Body of pancreas (tissue), 4 donors: ENCODE measurements at regions not wholly inside any gene's neighbourhood (a gene's known extent, or its start where the extent isn't known, plus 50 kb on each side); places are given as distances from the start of the nearest gene placed in this dataset.

Experiments
- ATAC-seq: fragments of 150-250 bp; one replicate; pipeline ENCODE4 v1.9.1; 2016
- DNase-seq, 4 donors: peaks; one replicate each; pipeline ENCODE4 v3.0.0-alpha.2; 2019
- H3K27ac ChIP-seq, 4 donors: fragments of 200-600 bp; sonication (generic); 1 replicate in 3 of 4; 2 replicates in 1 of 4; pipeline versions ENCODE4 v1.5.1 to v1.6.1; 2016 to 2019; ENCODE audit warnings: mild to moderate bottlenecking in 1 of 4, mixed read lengths in 1 of 4, moderate library complexity in 1 of 4
- H3K27me3 ChIP-seq, 2 donors: fragments of 200-600 bp; sonication (generic); one replicate each; pipeline ENCODE4 v1.6.0; 2016; ENCODE audit warnings: mild to moderate bottlenecking in 1 of 2
- H3K36me3 ChIP-seq, 2 donors: fragments of 200-600 bp; sonication (generic); replicated peaks in 1 of 2; 2 replicates each; pipeline ENCODE4 v1.5.1; 2016; ENCODE audit warnings: low read depth in 2 of 2; ENCODE audit not compliant: insufficient read depth in 1 of 2
- H3K4me1 ChIP-seq: fragments of 200-600 bp; sonication (generic); one replicate; pipeline ENCODE4 v1.6.0; 2016
- H3K4me3 ChIP-seq, 2 donors: fragments of 200-600 bp; sonication (generic); 1 replicate in 1 of 2; 2 replicates in 1 of 2; pipeline ENCODE4 v1.5.1; 2016 to 2019
- H3K9me3 ChIP-seq, 3 donors: fragments of 200-600 bp; sonication (generic); 1 replicate in 2 of 3; 2 replicates in 1 of 3; pipeline ENCODE4 v1.5.1; 2016
- POLR2A ChIP-seq, 3 donors: fragments of 450-650 bp; IDR thresholded peaks; one replicate each; pipeline ENCODE4 v1.6.1; 2016; ENCODE audit warnings: antibody characterized with exemption in 3 of 3, mild to moderate bottlenecking in 2 of 3
- WGBS, 2 donors: methylation state at CpG; one replicate each; pipeline ENCODE4 v1.1.5; 2017; 5-methylcytosine and 5-hydroxymethylcytosine counted together
- intact Hi-C: fragments of 100-400 bp; cut with DNase I; formaldehyde crosslinking; loops from one replicate; pipeline ENCODE4 v1.15.1; 2023
- TF ChIP-seq, protein P1 (sequence below), 7 experiments: fragments of 450-650 bp in 4 of 7; fragments of 200-600 bp in 3 of 7; sonication (generic) in 3 of 7; IDR thresholded peaks; one replicate each; pipeline ENCODE4 v1.5.1; 2016 to 2019; ENCODE audit warnings: antibody characterized with exemption in 7 of 7

DNA sequence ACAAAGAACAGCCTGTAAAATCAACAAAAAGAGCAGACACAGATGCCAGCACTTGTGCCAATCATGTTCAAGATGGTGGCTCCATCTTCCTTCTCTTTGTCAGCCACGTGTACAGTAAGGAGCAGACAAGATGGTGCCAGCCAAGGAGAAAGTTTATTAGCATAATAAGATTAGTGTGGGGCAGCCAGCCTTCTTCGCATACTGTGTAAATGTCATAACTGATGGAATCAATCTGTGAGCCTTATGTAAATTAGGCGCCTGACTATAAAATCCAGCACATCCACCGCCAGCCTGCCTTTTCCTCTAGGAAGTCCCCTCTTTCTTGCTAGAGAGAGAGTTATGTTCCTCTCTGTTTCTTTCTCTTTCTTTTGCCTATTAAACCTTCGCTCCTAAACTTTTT, 99.7 kb upstream of the RALGAPA2 start:
- no peak for DNase-seq
- H3K9me3 ChIP-seq, result no peaks in the 10 kb centered on the region
- no peaks in the 10 kb centered on the region for H3K27me3 ChIP-seq
- H3K4me1 ChIP-seq, result no peaks in the 10 kb centered on the region
- intact Hi-C loops, result no loop called here
- H3K27ac ChIP-seq, result no peak overlapping the region
- no peak overlapping the region for H3K4me3 ChIP-seq
- 64 to 70% methylated on average over 5 of the region's 5 CpGs for WGBS, 2 donors
- TF ChIP-seq POLR2A (IDR thresholded peaks at IDR 0.05), result no peak
- TF ChIP-seq, protein P1, sequence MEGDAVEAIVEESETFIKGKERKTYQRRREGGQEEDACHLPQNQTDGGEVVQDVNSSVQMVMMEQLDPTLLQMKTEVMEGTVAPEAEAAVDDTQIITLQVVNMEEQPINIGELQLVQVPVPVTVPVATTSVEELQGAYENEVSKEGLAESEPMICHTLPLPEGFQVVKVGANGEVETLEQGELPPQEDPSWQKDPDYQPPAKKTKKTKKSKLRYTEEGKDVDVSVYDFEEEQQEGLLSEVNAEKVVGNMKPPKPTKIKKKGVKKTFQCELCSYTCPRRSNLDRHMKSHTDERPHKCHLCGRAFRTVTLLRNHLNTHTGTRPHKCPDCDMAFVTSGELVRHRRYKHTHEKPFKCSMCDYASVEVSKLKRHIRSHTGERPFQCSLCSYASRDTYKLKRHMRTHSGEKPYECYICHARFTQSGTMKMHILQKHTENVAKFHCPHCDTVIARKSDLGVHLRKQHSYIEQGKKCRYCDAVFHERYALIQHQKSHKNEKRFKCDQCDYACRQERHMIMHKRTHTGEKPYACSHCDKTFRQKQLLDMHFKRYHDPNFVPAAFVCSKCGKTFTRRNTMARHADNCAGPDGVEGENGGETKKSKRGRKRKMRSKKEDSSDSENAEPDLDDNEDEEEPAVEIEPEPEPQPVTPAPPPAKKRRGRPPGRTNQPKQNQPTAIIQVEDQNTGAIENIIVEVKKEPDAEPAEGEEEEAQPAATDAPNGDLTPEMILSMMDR (IDR thresholded peaks at IDR 0.05), result no peak
- no peak for ATAC-seq
- H3K36me3 ChIP-seq, result no peaks in the 10 kb centered on the region

DNA sequence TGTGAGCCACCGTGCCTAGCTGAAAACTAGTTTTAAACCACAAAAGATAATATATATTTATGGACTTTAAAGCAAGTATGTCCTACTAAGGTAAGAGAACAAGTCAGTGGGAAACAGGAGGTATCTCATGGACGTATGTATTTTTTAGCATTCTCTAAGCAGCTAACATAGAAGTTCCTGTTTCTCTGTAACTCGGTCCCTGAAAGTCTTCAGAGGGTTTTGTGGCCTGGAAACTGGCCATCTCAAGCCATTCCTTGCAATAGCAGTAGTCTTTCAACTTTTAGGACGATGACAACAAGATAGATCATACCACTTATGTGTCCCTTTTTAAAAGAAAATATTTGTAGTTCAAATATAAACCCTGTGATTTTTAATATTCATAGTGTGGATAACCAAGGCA, 95.6 kb upstream of the RALGAPA2 start:
- H3K27ac ChIP-seq, result no peak overlapping the region
- intact Hi-C loops, result no loop called here
- no peaks in the 10 kb centered on the region for H3K27me3 ChIP-seq
- no peaks in the 10 kb centered on the region for H3K9me3 ChIP-seq
- TF ChIP-seq, protein P1 (IDR thresholded peaks at IDR 0.05), result no peak
- no peak for TF ChIP-seq POLR2A (IDR thresholded peaks at IDR 0.05)
- DNase-seq, result no peak
- H3K36me3 ChIP-seq, result no peaks in the 10 kb centered on the region
- no peaks in the 10 kb centered on the region for H3K4me1 ChIP-seq
- whole genome bisulfite sequencing, 2 donors, result 51 to 61% methylated on average over 4 of the region's 4 CpGs
- no peak overlapping the region for H3K4me3 ChIP-seq
- no peak for ATAC-seq

DNA sequence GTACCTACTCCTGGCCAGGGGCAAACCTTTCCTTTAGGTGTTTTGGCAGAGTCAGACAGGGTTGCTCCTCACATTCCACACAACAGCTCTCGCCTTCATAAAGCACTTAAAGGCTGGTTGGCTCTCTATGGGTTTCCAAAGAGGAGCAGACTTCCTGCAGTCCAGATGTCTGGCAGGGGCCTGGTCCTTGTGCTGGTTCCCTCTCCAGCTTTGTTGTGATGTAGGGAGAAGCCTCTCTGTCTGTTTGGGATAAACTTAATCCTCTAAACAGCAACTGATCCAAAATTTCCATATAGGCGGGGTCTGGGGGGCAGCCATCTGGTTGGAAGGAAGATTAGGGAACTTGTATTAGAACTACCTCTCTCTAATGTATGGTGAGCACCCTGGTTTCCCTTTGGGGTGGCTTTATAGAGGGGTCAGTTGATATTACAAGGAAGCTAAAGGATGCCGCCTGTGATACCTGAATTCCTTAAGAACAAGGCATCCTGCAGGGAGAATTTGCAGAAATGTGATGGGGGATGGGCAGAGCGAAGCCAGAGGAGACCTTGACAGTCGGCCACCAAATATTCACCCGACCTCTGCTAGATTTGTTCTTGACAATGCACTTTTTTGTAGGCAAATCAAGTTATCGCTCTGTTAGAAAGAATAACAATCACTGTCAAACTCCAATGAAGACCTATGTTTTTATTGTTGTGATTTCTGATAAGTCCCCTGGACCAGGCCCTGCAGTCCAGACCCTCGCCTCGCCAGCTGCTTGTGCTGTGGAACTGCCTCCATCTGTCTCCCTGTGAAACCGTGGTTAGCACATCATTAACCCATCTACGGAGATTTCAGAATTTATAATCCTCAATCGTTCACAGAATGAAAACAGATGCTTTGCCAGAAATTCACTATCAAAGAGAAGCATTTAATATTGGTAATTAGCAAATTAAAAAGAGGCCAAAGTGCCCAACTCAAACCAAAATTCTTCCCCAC, 94.0 kb upstream of the RALGAPA2 start:
- intact Hi-C loops, result no loop called here
- DNase-seq (no peak), ATAC-seq (no peak)
- Histone ChIP-seq H3K27me3 (no peaks in the 10 kb centered on the region), H3K4me1 (no peaks in the 10 kb centered on the region), H3K4me3 (no peak overlapping the region), H3K9me3 (no peaks in the 10 kb centered on the region), H3K36me3 (no peaks in the 10 kb centered on the region), H3K27ac (no peak overlapping the region)
- 61% methylated on average over 12 of the region's 12 CpGs for WGBS, 2 donors
- TF ChIP-seq, protein P1 (IDR thresholded peaks at IDR 0.05), result no peak
- TF ChIP-seq POLR2A (IDR thresholded peaks at IDR 0.05), result no peak

DNA sequence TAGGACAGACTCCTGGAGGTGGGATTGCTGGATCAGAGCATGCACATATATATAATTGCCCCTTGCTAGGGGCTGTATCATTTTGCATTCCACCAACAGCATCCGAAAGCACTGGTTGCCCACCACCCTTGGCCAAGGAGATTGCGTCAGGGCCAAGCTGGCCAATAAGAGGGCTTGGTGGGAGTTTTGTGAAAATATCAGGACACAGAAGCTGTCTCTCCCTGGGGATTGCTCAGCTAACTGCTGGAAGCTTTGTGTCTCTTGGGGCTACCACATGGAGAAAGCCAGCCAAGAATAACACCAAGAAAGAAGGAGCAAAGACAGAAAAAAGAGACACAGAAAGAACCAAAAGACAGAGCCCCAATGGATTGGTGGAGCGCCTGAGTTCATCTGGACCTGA, 90.6 kb upstream of the RALGAPA2 start:
- H3K36me3 ChIP-seq, result no peaks in the 10 kb centered on the region
- H3K27ac ChIP-seq, result no peak overlapping the region
- ATAC-seq, result no peak
- H3K4me1 ChIP-seq, result no peaks in the 10 kb centered on the region
- H3K9me3 ChIP-seq, result no peaks in the 10 kb centered on the region
- intact Hi-C loops, result no loop called here
- H3K4me3 ChIP-seq, result no peak overlapping the region
- TF ChIP-seq POLR2A (IDR thresholded peaks at IDR 0.05), result no peak
- TF ChIP-seq, protein P1 (IDR thresholded peaks at IDR 0.05), result no peak
- DNase-seq, result no peak
- H3K27me3 ChIP-seq, result no peaks in the 10 kb centered on the region
- 90 to 94% methylated on average over 3 of the region's 3 CpGs for WGBS, 2 donors

DNA sequence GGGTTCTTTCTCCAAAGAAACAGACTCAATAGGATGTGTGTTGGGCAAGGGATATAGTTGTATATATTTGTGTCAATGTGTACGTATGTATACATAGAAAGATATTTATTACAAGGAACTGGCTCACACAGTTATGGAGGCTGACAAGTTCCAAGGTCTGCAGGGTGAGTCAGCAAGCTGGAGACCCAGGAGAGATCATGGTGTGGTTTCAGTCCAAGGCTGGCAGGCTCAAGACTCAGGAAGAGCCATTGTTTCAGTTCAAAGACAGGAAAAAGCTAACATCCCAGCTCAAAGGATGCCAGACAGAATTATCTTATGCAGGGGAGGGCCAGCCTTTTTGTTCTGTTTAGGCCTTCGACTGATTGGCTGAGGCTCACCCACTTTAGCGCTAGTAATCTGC, 89.9 kb upstream of the RALGAPA2 start:
- intact Hi-C loops, result no loop called here
- Histone ChIP-seq H3K27ac (no peak overlapping the region), H3K4me1 (no peaks in the 10 kb centered on the region), H3K4me3 (no peak overlapping the region), H3K9me3 (no peaks in the 10 kb centered on the region), H3K36me3 (no peaks in the 10 kb centered on the region), H3K27me3 (no peaks in the 10 kb centered on the region)
- ATAC-seq (no peak), DNase-seq (no peak)
- WGBS, 2 donors, result 85 to 86% methylated on average over 3 of the region's 3 CpGs
- TF ChIP-seq POLR2A (IDR thresholded peaks at IDR 0.05), result no peak
- TF ChIP-seq, protein P1 (IDR thresholded peaks at IDR 0.05), result no peak
